Keratinocyte (primary cell): ENCODE measurements at regions not wholly inside any gene's neighbourhood (a gene's known extent, or its start where the extent isn't known, plus 50 kb on each side); places are given as distances from the start of the nearest gene placed in this dataset.

ENCODE experiments used
- CTCF ChIP-seq, 3 experiments: IDR thresholded peaks in 1 of 3; conservative IDR thresholded peaks in 1 of 3; optimal IDR thresholded peaks in 1 of 3; 2 replicates in 2 of 3; 3 replicates in 1 of 3; pipeline versions ENCODE3 to v1.5.1; 2011; ENCODE audit warnings: low read length in 3 of 3, mild to moderate bottlenecking in 3 of 3, moderate library complexity in 2 of 3, control low read depth in 1 of 3, inconsistent platforms in 1 of 3; ENCODE audit not compliant: insufficient read depth in 2 of 3; ENCODE audit errors: extremely low read depth in 1 of 3
- EZH2 ChIP-seq: IDR thresholded peaks from one replicate; pipeline ENCODE4 v1.6.1; 2012; ENCODE audit warnings: inconsistent platforms, mild to moderate bottlenecking, low read length, moderate library complexity

GRCh38 chr2:126307740-126308139, 348.2 kb upstream of the GYPC start:
- TF ChIP-seq EZH2 = no peak
- no peak for TF ChIP-seq CTCF (optimal IDR thresholded peaks at IDR 0.05 in 1 of 3, IDR thresholded peaks at IDR 0.05 in 1 of 3, conservative IDR thresholded peaks at IDR 0.05 in 1 of 3; ENCODE audit: extremely low read depth in 1 of 3, insufficient read depth in 2 of 3, low read length in 3 of 3)
